PC-3 (cell line): ENCODE measurements at regions not wholly inside any gene's neighbourhood (a gene's known extent, or its start where the extent isn't known, plus 50 kb on each side); places are given as distances from the start of the nearest gene placed in this dataset.

ENCODE experiments used
- ATAC-seq: fragments of 200-7000 bp; cut with Tn5 transposase; 2 replicates; pipeline ENCODE4 v1.9.1; 2020; ENCODE audit warnings: mild to moderate bottlenecking, moderate library complexity
- BruUV-seq: library from RNA; stranded (reverse); fragments of 400-500 nt; replicated peaks from 2 replicates; lab custom pipeline; 2021; lab: Mats Ljungman, UMichigan
- CTCF ChIA-PET: fragments of 300-600 bp; sonication (Branson Sonifier 250); formaldehyde crosslinking; loops from one replicate; lab custom pipeline; 2022; ENCODE audit warnings: antibody characterized with exemption; lab: Charles Lee
- POLR2A ChIA-PET: fragments of 300-600 bp; sonication (Branson Sonifier 250); formaldehyde crosslinking; loops from one replicate; lab custom pipeline; 2022; ENCODE audit warnings: antibody characterized with exemption; ENCODE audit not compliant: unreplicated experiment; lab: Charles Lee
- DNase-seq: peaks from one replicate; pipeline ENCODE4 v3.0.0-alpha.2; 2015
- H2AFZ ChIP-seq: fragments of 300-600 bp; sonication (generic); 2 replicates; pipeline ENCODE4 v1.6.0; 2016; ENCODE audit warnings: antibody characterized with exemption, low read length
- H3F3A ChIP-seq: fragments of 300-600 bp; sonication (generic); one replicate; pipeline ENCODE4 v1.6.0; 2017; ENCODE audit warnings: antibody characterized with exemption, low read length, control low read depth, mild to moderate bottlenecking; ENCODE audit not compliant: unreplicated experiment
- H3K27ac ChIP-seq: fragments of 300-600 bp; sonication (generic); 2 replicates; pipeline ENCODE4 v1.5.1; 2016; ENCODE audit warnings: mild to moderate bottlenecking, low read length
- H3K27me3 ChIP-seq: fragments of 300-600 bp; sonication (generic); 2 replicates; pipeline ENCODE4 v1.6.1; 2016; ENCODE audit warnings: low read length, mixed read lengths
- H3K36me3 ChIP-seq: fragments of 300-600 bp; sonication (generic); 2 replicates; pipeline ENCODE4 v1.6.1; 2016; ENCODE audit warnings: low read depth, mixed run types, low read length, mixed read lengths
- H3K4me1 ChIP-seq: fragments of 300-600 bp; sonication (generic); 2 replicates; pipeline ENCODE4 v1.5.1; 2016; ENCODE audit warnings: low read length; ENCODE audit not compliant: insufficient read depth
- H3K4me2 ChIP-seq: fragments of 300-600 bp; sonication (generic); 2 replicates; pipeline ENCODE4 v1.6.0; 2016; ENCODE audit warnings: low read length
- H3K4me3 ChIP-seq: fragments of 300-600 bp; sonication (generic); 2 replicates; pipeline ENCODE4 v1.5.1; 2016; ENCODE audit warnings: mild to moderate bottlenecking, low read length, mixed read lengths
- H3K79me2 ChIP-seq: fragments of 300-600 bp; sonication (generic); 2 replicates; pipeline ENCODE4 v1.6.1; 2017; ENCODE audit warnings: low read length, mixed read lengths
- H3K9ac ChIP-seq: fragments of 300-600 bp; sonication (generic); 2 replicates; pipeline ENCODE4 v1.6.0; 2016; ENCODE audit warnings: mild to moderate bottlenecking, low read length
- H3K9me2 ChIP-seq: fragments of 300-600 bp; sonication (generic); replicated peaks from 2 replicates; pipeline ENCODE4 v1.6.1; 2016; ENCODE audit warnings: mixed run types, low read length, mixed read lengths
- H3K9me3 ChIP-seq: fragments of 300-600 bp; sonication (generic); 2 replicates; pipeline ENCODE4 v1.6.1; 2016; ENCODE audit warnings: low read length, mixed read lengths
- H4K20me1 ChIP-seq: fragments of 300-600 bp; sonication (generic); 2 replicates; pipeline ENCODE4 v1.6.1; 2016; ENCODE audit warnings: low read length, mixed read lengths
- CTCF ChIP-seq: fragments of 300-600 bp; sonication (generic); conservative IDR thresholded peaks from 2 replicates; pipeline ENCODE4 v1.5.1; 2017; ENCODE audit warnings: antibody characterized with exemption, low read depth, mild to moderate bottlenecking, low read length
- EZH2 ChIP-seq: fragments of 300-600 bp; sonication (generic); IDR thresholded peaks from one replicate; pipeline ENCODE4 v1.6.1; 2017; ENCODE audit warnings: antibody characterized with exemption, mild to moderate bottlenecking, low read length; ENCODE audit not compliant: unreplicated experiment
- EZH2phosphoT487 ChIP-seq: fragments of 300-600 bp; sonication (generic); IDR thresholded peaks from 2 replicates; pipeline ENCODE4 v1.6.1; 2018; ENCODE audit warnings: mild to moderate bottlenecking, antibody characterized with exemption, low read length, borderline replicate concordance
- intact Hi-C: fragments of 100-400 bp; cut with micrococcal nuclease; formaldehyde crosslinking; loops from 2 replicates; pipeline ENCODE4 v1.9.0; 2023

- Histone ChIP-seq H3K9me3 (no peaks in the 10 kb centered on the region), H3K9me2 (no peaks in the 10 kb centered on the region), H3K4me2 (no peak overlapping the region), H3K79me2 (no peaks in the 10 kb centered on the region), H3K36me3 (no peaks in the 10 kb centered on the region), H3K27me3 (no peaks in the 10 kb centered on the region), H4K20me1 (no peaks in the 10 kb centered on the region), H3K4me3 (no peak overlapping the region), H2AFZ (no peak overlapping the region), H3K27ac (no peak overlapping the region), H3K4me1 (no peaks in the 10 kb centered on the region), H3K9ac (no peak overlapping the region), H3F3A (no peaks in the 10 kb centered on the region)
- no TSS peak for BruUV-seq
- ChIA-PET CTCF (no interaction called here), POLR2A (no interaction called here)
- intact Hi-C loops: no loop called here
- no peak for ATAC-seq
- no peak for DNase-seq
- no peak for TF ChIP-seq CTCF
- no peak for TF ChIP-seq EZH2
- TF ChIP-seq EZH2phosphoT487: no peak
Observed at GRCh38 chr18:5787936-5788335, 107.4 kb downstream of the TMEM200C start.

GRCh38 chr18:5779922-5780321, 115.4 kb downstream of the TMEM200C start:
- H3F3A ChIP-seq: no peaks in the 10 kb centered on the region
- CTCF ChIA-PET: no interaction called here
- POLR2A ChIA-PET: no interaction called here
- BruUV-seq: no TSS peak
- DNase-seq (no peak), ATAC-seq (no peak)
- H3K9me2 ChIP-seq: no peaks in the 10 kb centered on the region
- H3K27ac ChIP-seq: no peak overlapping the region
- no peaks in the 10 kb centered on the region for H3K36me3 ChIP-seq
- no peaks in the 10 kb centered on the region for H3K9me3 ChIP-seq
- no peaks in the 10 kb centered on the region for H3K79me2 ChIP-seq
- no peak overlapping the region for H3K4me3 ChIP-seq
- no peaks in the 10 kb centered on the region for H3K4me1 ChIP-seq
- TF ChIP-seq EZH2phosphoT487: no peak
- TF ChIP-seq EZH2: no peak
- TF ChIP-seq CTCF: no peak
- intact Hi-C loops: no loop called here
- H3K9ac ChIP-seq: no peak overlapping the region
- no peak overlapping the region for H3K4me2 ChIP-seq
- H4K20me1 ChIP-seq: no peaks in the 10 kb centered on the region
- no peak overlapping the region for H2AFZ ChIP-seq
- 0 out of 2 replicates have a peak, but pooled peaks cover 6% of the 10 kb centered on the region for H3K27me3 ChIP-seq

GRCh38 chr18:5772306-5773105, 122.8 kb downstream of the TMEM200C start:
- Histone ChIP-seq H3F3A (no peaks in the 10 kb centered on the region), H3K27ac (no peak overlapping the region), H3K79me2 (no peaks in the 10 kb centered on the region), H4K20me1 (no peaks in the 10 kb centered on the region), H3K9ac (no peak overlapping the region), H3K9me2 (no peaks in the 10 kb centered on the region), H3K36me3 (no peaks in the 10 kb centered on the region), H3K4me2 (no peak overlapping the region), H3K27me3 (peaks cover 10% of the 10 kb centered on the region; the same call in 1 of the 2 replicates), H3K4me3 (no peak overlapping the region), H3K4me1 (no peaks in the 10 kb centered on the region), H3K9me3 (no peaks in the 10 kb centered on the region), H2AFZ (no peak overlapping the region)
- no peak for ATAC-seq
- TF ChIP-seq EZH2 (no peak), EZH2phosphoT487 (no peak), CTCF (no peak)
- BruUV-seq: no TSS peak
- intact Hi-C loops: no loop called here
- no peak for DNase-seq
- POLR2A ChIA-PET: no interaction called here
- CTCF ChIA-PET: no interaction called here
